AG04449 (cell line): ENCODE measurements at regions not wholly inside any gene's neighbourhood (a gene's known extent, or its start where the extent isn't known, plus 50 kb on each side); places are given as distances from the start of the nearest gene placed in this dataset.

Experiments used
- CTCF ChIA-PET: fragments of 350-600 bp; formaldehyde crosslinking; extraction: SDS; loops from one replicate; lab custom pipeline; 2021; ENCODE audit warnings: antibody characterized with exemption; lab: Yijun Ruan, JAX
- POLR2A ChIA-PET: fragments of 400-600, 350-600 bp; formaldehyde crosslinking; extraction: SDS; loops from one replicate; lab custom pipeline; 2020; ENCODE audit warnings: antibody characterized with exemption, inconsistent platforms; lab: Yijun Ruan, JAX
- DNase-seq: peaks from one replicate; pipeline ENCODE4 v3.0.0-alpha.2; 2010; ENCODE audit warnings: low read depth, low spot score
- H3K4me3 ChIP-seq: 2 replicates; pipeline ENCODE4 v1.5.1; 2011; ENCODE audit warnings: low read depth, mild to moderate bottlenecking, control low read depth, low read length
- TF ChIP-seq, protein P1 (sequence below): IDR thresholded peaks from one replicate; pipeline ENCODE4 v1.5.1; 2011; ENCODE audit warnings: mild to moderate bottlenecking, moderate library complexity, low read length, control low read depth, inconsistent platforms; ENCODE audit not compliant: insufficient read depth; ENCODE audit errors: missing control alignments

GRCh38 chr4:181140037-181140603, 1103.1 kb upstream of the TENM3 start:
- ChIA-PET CTCF (interaction anchor here (1.1 to 1.4 kb wide), 2 partner anchors 10 to 1785 kb away, joined by 3 to 4 read pairs; no protein-coding TSS in a partner anchor), POLR2A (no interaction called here)
- TF ChIP-seq, protein P1, sequence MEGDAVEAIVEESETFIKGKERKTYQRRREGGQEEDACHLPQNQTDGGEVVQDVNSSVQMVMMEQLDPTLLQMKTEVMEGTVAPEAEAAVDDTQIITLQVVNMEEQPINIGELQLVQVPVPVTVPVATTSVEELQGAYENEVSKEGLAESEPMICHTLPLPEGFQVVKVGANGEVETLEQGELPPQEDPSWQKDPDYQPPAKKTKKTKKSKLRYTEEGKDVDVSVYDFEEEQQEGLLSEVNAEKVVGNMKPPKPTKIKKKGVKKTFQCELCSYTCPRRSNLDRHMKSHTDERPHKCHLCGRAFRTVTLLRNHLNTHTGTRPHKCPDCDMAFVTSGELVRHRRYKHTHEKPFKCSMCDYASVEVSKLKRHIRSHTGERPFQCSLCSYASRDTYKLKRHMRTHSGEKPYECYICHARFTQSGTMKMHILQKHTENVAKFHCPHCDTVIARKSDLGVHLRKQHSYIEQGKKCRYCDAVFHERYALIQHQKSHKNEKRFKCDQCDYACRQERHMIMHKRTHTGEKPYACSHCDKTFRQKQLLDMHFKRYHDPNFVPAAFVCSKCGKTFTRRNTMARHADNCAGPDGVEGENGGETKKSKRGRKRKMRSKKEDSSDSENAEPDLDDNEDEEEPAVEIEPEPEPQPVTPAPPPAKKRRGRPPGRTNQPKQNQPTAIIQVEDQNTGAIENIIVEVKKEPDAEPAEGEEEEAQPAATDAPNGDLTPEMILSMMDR: no peak
- DNase-seq: no peak
- no peak overlapping the region for H3K4me3 ChIP-seq

DNA sequence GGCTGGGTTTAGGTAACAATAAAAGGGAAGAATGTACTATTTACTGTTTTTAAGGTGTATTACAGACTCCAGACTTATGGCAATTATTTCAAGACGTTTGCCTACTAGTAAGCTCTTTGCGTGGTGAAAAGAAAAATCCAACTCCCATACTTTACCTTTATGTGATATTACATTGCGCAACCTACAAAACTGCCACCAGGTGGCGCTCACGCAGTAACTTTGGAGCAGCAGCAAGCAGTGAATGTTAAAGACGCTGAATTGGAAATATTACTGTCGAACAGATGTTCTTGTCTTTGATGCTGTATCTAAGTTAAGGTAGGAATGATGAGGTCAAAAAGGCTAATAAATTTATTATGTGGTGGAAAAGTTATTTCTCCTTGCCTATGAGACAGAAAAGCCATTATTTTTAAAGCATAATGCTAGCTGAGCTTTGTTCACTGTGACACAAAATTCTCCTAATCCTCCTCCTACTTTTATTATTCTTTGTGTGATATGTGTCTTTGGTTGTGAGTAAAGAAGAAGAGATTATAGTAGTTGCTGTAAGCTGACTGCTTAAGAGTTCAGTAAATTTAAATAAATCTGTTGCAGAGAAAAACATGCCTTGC, 1099.8 kb upstream of the TENM3 start:
- peak; percentile 4 for DNase-seq
- ChIA-PET CTCF (interaction anchor here (0.6 to 5.3 kb wide), 21 partner anchors 8 to 1782 kb away, joined by 3 to 74 read pairs (median 4); no protein-coding TSS in a partner anchor), POLR2A (no interaction called here)

DNA sequence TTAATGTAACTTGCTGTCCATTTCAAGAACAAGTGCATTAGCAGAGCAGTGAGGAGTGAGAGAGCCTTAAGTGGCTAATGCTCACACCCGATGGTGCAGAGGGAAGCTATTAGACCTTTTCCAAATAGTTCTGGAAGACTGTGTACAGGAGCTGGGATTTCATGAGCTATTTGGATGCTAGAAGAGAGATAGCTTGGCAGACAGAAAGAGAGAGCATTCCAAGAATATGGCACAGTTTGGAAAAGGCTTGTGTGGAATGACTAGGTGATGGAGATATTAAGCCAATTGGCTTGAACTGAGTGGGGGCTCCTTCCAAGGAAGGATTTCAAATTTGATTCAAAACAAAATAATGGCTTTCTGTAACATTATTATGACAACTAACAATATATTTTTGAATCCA, 1097.2 kb upstream of the TENM3 start:
- no peak overlapping the region for H3K4me3 ChIP-seq
- CTCF ChIA-PET: interaction anchor here (0.7 to 5.3 kb wide), 4 partner anchors 11 to 1772 kb away, joined by 3 to 74 read pairs (median 3); no protein-coding TSS in a partner anchor

More for the DNA sequence above, 1099.8 kb upstream of the TENM3 start:
- H3K4me3 ChIP-seq: no peak overlapping the region
- TF ChIP-seq, protein P1: peak; percentile 79

GRCh38 chr4:181147416-181147951, 1095.7 kb upstream of the TENM3 start:
- DNase-seq: no peak
- H3K4me3 ChIP-seq: no peak overlapping the region
- TF ChIP-seq, protein P1: no peak
- ChIA-PET POLR2A (no interaction called here), CTCF (interaction anchor here (1.0 to 1.5 kb wide), 2 partner anchors 21 to 381 kb away, joined by 3 to 9 read pairs; no protein-coding TSS in a partner anchor)

More for the DNA sequence above, 1097.2 kb upstream of the TENM3 start:
- POLR2A ChIA-PET: no interaction called here
- no peak for DNase-seq
- TF ChIP-seq, protein P1: no peak

DNA sequence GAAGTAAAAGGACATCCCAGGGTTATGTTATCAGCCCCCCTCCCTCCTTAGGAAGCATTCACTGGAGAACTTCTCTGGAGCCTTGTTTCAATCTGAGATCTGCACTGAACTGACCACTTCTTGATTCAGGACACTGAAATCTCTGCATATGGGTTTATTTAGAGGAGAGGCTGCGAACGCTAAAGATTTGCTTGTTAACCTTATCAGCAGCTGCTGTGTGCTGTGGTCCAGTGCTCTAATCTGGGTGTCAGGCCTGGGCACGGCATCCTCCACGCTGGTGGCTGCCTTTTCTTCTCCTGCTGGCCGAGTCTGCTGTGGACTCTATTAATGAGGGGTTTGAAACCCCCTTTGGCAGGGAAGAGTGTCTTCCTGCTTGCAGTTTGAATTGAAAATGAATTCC, 1094.7 kb upstream of the TENM3 start:
- TF ChIP-seq, protein P1: no peak
- no peak for DNase-seq
- H3K4me3 ChIP-seq: no peak overlapping the region
- POLR2A ChIA-PET: no interaction called here
- CTCF ChIA-PET: no interaction called here

GRCh38 chr4:181150191-181150590, 1093.0 kb upstream of the TENM3 start:
- H3K4me3 ChIP-seq: no peak overlapping the region
- TF ChIP-seq, protein P1: no peak
- ChIA-PET CTCF (interaction anchor here (1.6 kb wide), 1 partner anchor 10 kb away, joined by 4 read pairs; no protein-coding TSS in a partner anchor), POLR2A (no interaction called here)
- DNase-seq: no peak
